Immature natural killer cell (primary cell): ENCODE measurements at regions not wholly inside any gene's neighbourhood (a gene's known extent, or its start where the extent isn't known, plus 50 kb on each side); places are given as distances from the start of the nearest gene placed in this dataset.

Experiments used
- DNase-seq, 3 donors: peaks; one replicate each; pipeline ENCODE4 v3.0.0; 2022; ENCODE audit warnings: mixed read lengths in 1 of 3
- H3K27ac Mint-ChIP-seq, 6 donors: one replicate each; pipeline ENCODE4 v1.8.0; 2020; ENCODE audit warnings: mixed read lengths in 6 of 6, mild to moderate bottlenecking in 5 of 6, inconsistent platforms in 4 of 6, moderate library complexity in 3 of 6
- H3K27me3 Mint-ChIP-seq, 3 donors: one replicate each; pipeline ENCODE4 v1.8.0; 2020 to 2021; ENCODE audit warnings: low read depth in 3 of 3, mild to moderate bottlenecking in 3 of 3, mixed read lengths in 3 of 3, moderate library complexity in 3 of 3, inconsistent platforms in 1 of 3
- H3K36me3 Mint-ChIP-seq, 3 donors: one replicate each; pipeline ENCODE4 v1.8.0; 2020; ENCODE audit warnings: mixed read lengths in 3 of 3, inconsistent platforms in 2 of 3, mild to moderate bottlenecking in 2 of 3
- H3K4me1 Mint-ChIP-seq, 2 donors: one replicate each; pipeline ENCODE4 v1.8.0; 2020; ENCODE audit warnings: inconsistent platforms in 2 of 2, mild to moderate bottlenecking in 2 of 2, mixed read lengths in 2 of 2, moderate library complexity in 1 of 2
- H3K4me3 Mint-ChIP-seq, 5 donors: one replicate each; pipeline ENCODE4 v1.8.0; 2020; ENCODE audit warnings: mild to moderate bottlenecking in 5 of 5, mixed read lengths in 5 of 5, inconsistent platforms in 3 of 5, moderate library complexity in 3 of 5
- H3K9me3 Mint-ChIP-seq, 6 donors: one replicate each; pipeline ENCODE4 v1.8.0; 2020; ENCODE audit warnings: mild to moderate bottlenecking in 6 of 6, mixed read lengths in 6 of 6, inconsistent platforms in 4 of 6, moderate library complexity in 3 of 6

- Mint-ChIP-seq H3K36me3 (no peaks in the 10 kb centered on the region), H3K27ac (no peak overlapping the region), H3K9me3 (peaks cover 0 to 8% (median 1%) of the 10 kb centered on the region in 6 donors), H3K4me1 (no peaks in the 10 kb centered on the region), H3K27me3 (peaks cover 0 to 2% (median 1%) of the 10 kb centered on the region in 3 donors), H3K4me3 (no peak overlapping the region)
- DNase-seq: no peak
Measured at GRCh38 chr15:35596285-35596684, 50.3 kb upstream of the DPH6 start.

- no peaks in the 10 kb centered on the region for H3K4me1 Mint-ChIP-seq
- peaks cover 2 to 5% (median 2%) of the 10 kb centered on the region in 3 donors for H3K27me3 Mint-ChIP-seq
- peaks cover 0 to 11% (median 0%) of the 10 kb centered on the region in 6 donors for H3K9me3 Mint-ChIP-seq
- no peak overlapping the region for H3K27ac Mint-ChIP-seq
- no peak overlapping the region for H3K4me3 Mint-ChIP-seq
- DNase-seq: no peak
- H3K36me3 Mint-ChIP-seq: no peaks in the 10 kb centered on the region
Measured at GRCh38 chr15:35602836-35603235, 56.9 kb upstream of the DPH6 start.

- Mint-ChIP-seq H3K4me3 (no peak overlapping the region), H3K9me3 (peaks cover 0 to 11% (median 0%) of the 10 kb centered on the region in 6 donors), H3K27ac (no peak overlapping the region), H3K36me3 (no peaks in the 10 kb centered on the region), H3K4me1 (no peaks in the 10 kb centered on the region), H3K27me3 (peaks cover 2 to 5% (median 2%) of the 10 kb centered on the region in 3 donors)
- no peak for DNase-seq
Measured at GRCh38 chr15:35603301-35603700, 57.3 kb upstream of the DPH6 start.

- Mint-ChIP-seq H3K27ac (no peak overlapping the region), H3K27me3 (peaks cover 2 to 5% (median 2%) of the 10 kb centered on the region in 3 donors)
- no peak for DNase-seq
Measured at GRCh38 chr15:35603856-35604255, 57.9 kb upstream of the DPH6 start.

GRCh38 chr15:35605764-35606449 lies 59.9 kb upstream of the DPH6 start:
- no peak overlapping the region for H3K27ac Mint-ChIP-seq
- H3K36me3 Mint-ChIP-seq: no peaks in the 10 kb centered on the region
- H3K4me3 Mint-ChIP-seq: no peak overlapping the region
- no peak for DNase-seq
- H3K4me1 Mint-ChIP-seq: no peaks in the 10 kb centered on the region
- peaks cover 0 to 5% (median 2%) of the 10 kb centered on the region in 3 donors for H3K27me3 Mint-ChIP-seq
- peaks cover 0 to 9% (median under 1%) of the 10 kb centered on the region in 6 donors for H3K9me3 Mint-ChIP-seq

More at GRCh38 chr15:35603856-35604255, 57.9 kb upstream of the DPH6 start:
- Mint-ChIP-seq H3K4me3 (no peak overlapping the region), H3K36me3 (no peaks in the 10 kb centered on the region), H3K4me1 (no peaks in the 10 kb centered on the region), H3K9me3 (peaks cover 0 to 11% (median 0%) of the 10 kb centered on the region in 6 donors)

GRCh38 chr15:35606450-35606779 lies 60.5 kb upstream of the DPH6 start:
- Mint-ChIP-seq H3K27me3 (peaks cover 0 to 5% (median 3%) of the 10 kb centered on the region in 3 donors), H3K36me3 (no peaks in the 10 kb centered on the region), H3K4me3 (no peak overlapping the region), H3K27ac (no peak overlapping the region), H3K4me1 (no peaks in the 10 kb centered on the region), H3K9me3 (peaks cover 0 to 12% (median 1%) of the 10 kb centered on the region in 6 donors)
- DNase-seq: no peak

GRCh38 chr15:35616498-35617271 lies 70.7 kb upstream of the DPH6 start:
- no peak overlapping the region for H3K4me3 Mint-ChIP-seq
- no peaks in the 10 kb centered on the region for H3K36me3 Mint-ChIP-seq
- H3K27me3 Mint-ChIP-seq: no peaks in the 10 kb centered on the region
- DNase-seq: no peak
- peaks cover 2 to 27% (median 8%) of the 10 kb centered on the region in 6 donors for H3K9me3 Mint-ChIP-seq
- H3K27ac Mint-ChIP-seq: no peak overlapping the region
- H3K4me1 Mint-ChIP-seq: no peaks in the 10 kb centered on the region

GRCh38 chr15:35618260-35619188 lies 72.6 kb upstream of the DPH6 start:
- Mint-ChIP-seq H3K4me1 (no peaks in the 10 kb centered on the region), H3K36me3 (no peaks in the 10 kb centered on the region), H3K27ac (no peak overlapping the region), H3K9me3 (peaks cover 2 to 19% (median 5%) of the 10 kb centered on the region in 6 donors), H3K4me3 (no peak overlapping the region), H3K27me3 (no peaks in the 10 kb centered on the region)
- no peak for DNase-seq

GRCh38 chr15:35622641-35623340 lies 76.8 kb upstream of the DPH6 start:
- no peaks in the 10 kb centered on the region for H3K4me1 Mint-ChIP-seq
- H3K36me3 Mint-ChIP-seq: no peaks in the 10 kb centered on the region
- H3K27me3 Mint-ChIP-seq: peaks cover 0 to 2% (median 0%) of the 10 kb centered on the region in 3 donors
- H3K9me3 Mint-ChIP-seq: peaks cover 0 to 7% (median 2%) of the 10 kb centered on the region in 6 donors
- no peak overlapping the region for H3K27ac Mint-ChIP-seq
- no peak for DNase-seq
- H3K4me3 Mint-ChIP-seq: no peak overlapping the region

- peaks cover 0 to 2% (median 0%) of the 10 kb centered on the region in 3 donors for H3K27me3 Mint-ChIP-seq
- H3K4me1 Mint-ChIP-seq: no peaks in the 10 kb centered on the region
- DNase-seq: no peak
- H3K27ac Mint-ChIP-seq: no peak overlapping the region
- H3K4me3 Mint-ChIP-seq: no peak overlapping the region
- peaks cover 0 to 5% (median 3%) of the 10 kb centered on the region in 6 donors for H3K9me3 Mint-ChIP-seq
- no peaks in the 10 kb centered on the region for H3K36me3 Mint-ChIP-seq
Measured at GRCh38 chr15:35624881-35625280, 78.9 kb upstream of the DPH6 start.

- no peak for DNase-seq
- Mint-ChIP-seq H3K9me3 (peaks cover 0 to 5% (median 2%) of the 10 kb centered on the region in 6 donors), H3K4me1 (no peaks in the 10 kb centered on the region), H3K27ac (no peak overlapping the region), H3K27me3 (peaks cover 0 to 2% (median 0%) of the 10 kb centered on the region in 3 donors), H3K4me3 (no peak overlapping the region), H3K36me3 (no peaks in the 10 kb centered on the region)
Measured at GRCh38 chr15:35626571-35627318, 80.8 kb upstream of the DPH6 start.

GRCh38 chr15:35627696-35628095 lies 81.7 kb upstream of the DPH6 start:
- no peak overlapping the region for H3K4me3 Mint-ChIP-seq
- DNase-seq: no peak
- peaks cover 0 to 5% (median 2%) of the 10 kb centered on the region in 6 donors for H3K9me3 Mint-ChIP-seq
- no peak overlapping the region for H3K27ac Mint-ChIP-seq
- H3K36me3 Mint-ChIP-seq: no peaks in the 10 kb centered on the region
- H3K4me1 Mint-ChIP-seq: no peaks in the 10 kb centered on the region
- peaks cover 0 to 2% (median 0%) of the 10 kb centered on the region in 3 donors for H3K27me3 Mint-ChIP-seq
